A549 (cell line): ENCODE measurements at regions not wholly inside any gene's neighbourhood (a gene's known extent, or its start where the extent isn't known, plus 50 kb on each side); places are given as distances from the start of the nearest gene placed in this dataset.

Source experiments
- CHD4 ChIP-seq: fragments of 200-600 bp; sonication (generic); IDR thresholded peaks from 2 replicates; pipeline ENCODE4 v1.6.1; 2016; ENCODE audit warnings: antibody characterized with exemption, mild to moderate bottlenecking, borderline replicate concordance
- CTCF ChIP-seq: fragments of >200 bp; sonication (Bioruptor Twin); formaldehyde crosslinking; IDR thresholded peaks from 3 replicates; pipeline ENCODE4 v1.5.1; 2016
- HDAC2 ChIP-seq: fragments of 200-600 bp; sonication (generic); IDR thresholded peaks from 2 replicates; pipeline ENCODE4 v1.6.1; 2016
- HEYL ChIP-seq: fragments of 250-450 bp; sonication (Bioruptor Pico); IDR thresholded peaks from 2 replicates; pipeline ENCODE4 v1.8.0; 2021; ENCODE audit warnings: mild to moderate bottlenecking, moderate library complexity
- JUN ChIP-seq, 2 experiments: fragments of >200 bp; sonication (Bioruptor Twin); formaldehyde crosslinking; IDR thresholded peaks; 2 replicates in 1 of 2; 3 replicates in 1 of 2; pipeline ENCODE4 v1.6.1; 2016 to 2017
- JUNB ChIP-seq: fragments of >200 bp; sonication (Bioruptor Twin); formaldehyde crosslinking; IDR thresholded peaks from 2 replicates; pipeline ENCODE4 v1.6.1; 2016
- PBX3 ChIP-seq: IDR thresholded peaks from 2 replicates; pipeline ENCODE4 v1.6.1; 2012
- POLR2A ChIP-seq: IDR thresholded peaks from 2 replicates; pipeline ENCODE4 v1.6.1; 2012; ENCODE audit warnings: mild to moderate bottlenecking, low read length
- RARB ChIP-seq: fragments of 250-450 bp; sonication (Bioruptor Pico); IDR thresholded peaks from 2 replicates; pipeline ENCODE4 v1.8.0; 2021; ENCODE audit warnings: mild to moderate bottlenecking, moderate library complexity
- RFX5 ChIP-seq: fragments of 450-650 bp; IDR thresholded peaks from 2 replicates; pipeline ENCODE4 v1.7.1; 2014; ENCODE audit warnings: antibody characterized with exemption, mild to moderate bottlenecking, moderate library complexity
- TP53 ChIP-seq: fragments of 250-450 bp; sonication (Bioruptor Pico); IDR thresholded peaks from 2 replicates; pipeline ENCODE4 v1.5.0; 2021; ENCODE audit warnings: mild to moderate bottlenecking, moderate library complexity
- USF2 ChIP-seq: fragments of 450-650 bp; IDR thresholded peaks from 2 replicates; pipeline ENCODE4 v1.6.1; 2014; ENCODE audit warnings: antibody characterized with exemption
- TF ChIP-seq, protein P1 (sequence below): fragments of 250-450 bp; sonication (Bioruptor Pico); IDR thresholded peaks from 2 replicates; pipeline ENCODE4 v1.5.0; 2021; ENCODE audit warnings: mild to moderate bottlenecking, moderate library complexity, borderline replicate concordance

GRCh38 chr11:103539166-103539565 is 429.9 kb downstream of the DYNC2H1 start:
- no peak for TF ChIP-seq HDAC2
- TF ChIP-seq TP53 (CRISPR knock-in tag), result no peak
- TF ChIP-seq RARB (CRISPR knock-in tag), result no peak
- no peak for TF ChIP-seq JUNB
- TF ChIP-seq CHD4, result no peak
- no peak for TF ChIP-seq CTCF
- no peak for TF ChIP-seq POLR2A
- TF ChIP-seq PBX3, result no peak
- no peak for TF ChIP-seq HEYL
- no peak for TF ChIP-seq RFX5
- TF ChIP-seq JUN (IDR thresholded peaks at IDR 0.05), result no peak
- TF ChIP-seq, protein P1, sequence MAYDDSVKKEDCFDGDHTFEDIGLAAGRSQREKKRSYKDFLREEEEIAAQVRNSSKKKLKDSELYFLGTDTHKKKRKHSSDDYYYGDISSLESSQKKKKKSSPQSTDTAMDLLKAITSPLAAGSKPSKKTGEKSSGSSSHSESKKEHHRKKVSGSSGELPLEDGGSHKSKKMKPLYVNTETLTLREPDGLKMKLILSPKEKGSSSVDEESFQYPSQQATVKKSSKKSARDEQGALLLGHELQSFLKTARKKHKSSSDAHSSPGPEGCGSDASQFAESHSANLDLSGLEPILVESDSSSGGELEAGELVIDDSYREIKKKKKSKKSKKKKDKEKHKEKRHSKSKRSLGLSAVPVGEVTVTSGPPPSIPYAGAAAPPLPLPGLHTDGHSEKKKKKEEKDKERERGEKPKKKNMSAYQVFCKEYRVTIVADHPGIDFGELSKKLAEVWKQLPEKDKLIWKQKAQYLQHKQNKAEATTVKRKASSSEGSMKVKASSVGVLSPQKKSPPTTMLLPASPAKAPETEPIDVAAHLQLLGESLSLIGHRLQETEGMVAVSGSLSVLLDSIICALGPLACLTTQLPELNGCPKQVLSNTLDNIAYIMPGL (CRISPR knock-in tag), result no peak
- TF ChIP-seq USF2, result no peak
